GM23338 (cell line): ENCODE measurements at regions not wholly inside any gene's neighbourhood (a gene's known extent, or its start where the extent isn't known, plus 50 kb on each side); places are given as distances from the start of the nearest gene placed in this dataset.

ENCODE experiments used
- ATAC-seq: fragments of 200-7000 bp; cut with Tn5 transposase; 3 replicates; pipeline ENCODE4 v1.9.1; 2020
- DNase-seq: peaks from one replicate; pipeline ENCODE4 v3.0.0-alpha.2; 2015; ENCODE audit warnings: low spot score
- H2AFZ ChIP-seq: fragments of 200-600 bp; sonication (generic); 2 replicates; pipeline ENCODE4 v1.8.0; 2016; ENCODE audit warnings: antibody characterized with exemption, mild to moderate bottlenecking, moderate library complexity
- H3F3A ChIP-seq: fragments of 200-600 bp; sonication (generic); replicated peaks from 2 replicates; pipeline ENCODE4 v1.8.0; 2017; ENCODE audit warnings: antibody characterized with exemption, mixed run types, low read depth
- H3K27ac ChIP-seq: fragments of 200-600 bp; sonication (generic); 2 replicates; pipeline ENCODE4 v1.6.1; 2016; ENCODE audit warnings: low read depth
- H3K27me3 ChIP-seq: fragments of 200-600 bp; sonication (generic); 2 replicates; pipeline ENCODE4 v1.8.0; 2016; ENCODE audit warnings: mild to moderate bottlenecking, mixed run types, moderate library complexity; ENCODE audit not compliant: insufficient read depth
- H3K36me3 ChIP-seq: fragments of 200-600 bp; sonication (generic); 2 replicates; pipeline ENCODE4 v1.8.0; 2016; ENCODE audit warnings: mild to moderate bottlenecking; ENCODE audit not compliant: insufficient read depth
- H3K4me1 ChIP-seq: fragments of 200-600 bp; sonication (generic); 2 replicates; pipeline ENCODE4 v1.8.0; 2016; ENCODE audit warnings: mild to moderate bottlenecking, moderate library complexity; ENCODE audit not compliant: insufficient read depth
- H3K4me2 ChIP-seq: fragments of 200-600 bp; sonication (generic); 2 replicates; pipeline ENCODE4 v1.7.1; 2017; ENCODE audit warnings: mixed run types
- H3K4me3 ChIP-seq: fragments of 200-600 bp; sonication (generic); 2 replicates; pipeline ENCODE4 v1.6.1; 2016; ENCODE audit warnings: mixed run types
- H3K79me2 ChIP-seq: fragments of 200-600 bp; sonication (generic); replicated peaks from 2 replicates; pipeline ENCODE4 v1.8.0; 2017; ENCODE audit warnings: mild to moderate bottlenecking; ENCODE audit not compliant: insufficient read depth
- H3K9me2 ChIP-seq: fragments of 200-600 bp; sonication (generic); 2 replicates; pipeline ENCODE4 v1.8.0; 2017; ENCODE audit not compliant: insufficient read depth
- H4K20me1 ChIP-seq: fragments of 200-600 bp; sonication (generic); replicated peaks from 2 replicates; pipeline ENCODE4 v1.8.0; 2017; ENCODE audit warnings: mild to moderate bottlenecking; ENCODE audit not compliant: insufficient read depth
- H3K27ac Mint-ChIP-seq: 2 replicates; pipeline ENCODE4 v1.8.0; 2020; ENCODE audit warnings: inconsistent platforms, mild to moderate bottlenecking, moderate library complexity, mixed read lengths
- H3K27me3 Mint-ChIP-seq: 3 replicates; pipeline ENCODE4 v1.8.0; 2022; ENCODE audit warnings: low read depth, mild to moderate bottlenecking, moderate library complexity, mixed read lengths, inconsistent platforms; ENCODE audit not compliant: insufficient read depth, poor library complexity
- H3K36me3 Mint-ChIP-seq: 3 replicates; pipeline ENCODE4 v1.8.0; 2021; ENCODE audit warnings: low read depth, mild to moderate bottlenecking, inconsistent platforms, moderate library complexity, mixed read lengths
- H3K4me1 Mint-ChIP-seq: 3 replicates; pipeline ENCODE4 v1.8.0; 2020; ENCODE audit warnings: mild to moderate bottlenecking, inconsistent platforms, mixed read lengths
- H3K4me3 Mint-ChIP-seq: 3 replicates; pipeline ENCODE4 v1.8.0; 2021; ENCODE audit warnings: moderate library complexity, mild to moderate bottlenecking, inconsistent platforms, mixed read lengths
- H3K9me3 Mint-ChIP-seq: 3 replicates; pipeline ENCODE4 v1.8.0; 2020; ENCODE audit warnings: moderate library complexity, mild to moderate bottlenecking, inconsistent platforms, mixed read lengths
- CREB1 ChIP-seq: fragments of 250-450 bp; sonication (Bioruptor Pico); IDR thresholded peaks from 2 replicates; pipeline ENCODE4 v1.5.0; 2020; ENCODE audit warnings: low read depth, mild to moderate bottlenecking, moderate library complexity
- CTCF ChIP-seq, 2 experiments: fragments of 200-600 bp in 1 of 2; sonication (generic) in 1 of 2; conservative IDR thresholded peaks; 2 replicates each; pipeline versions ENCODE4 v1.5.1 to v1.6.1; 2016 to 2017; ENCODE audit warnings: antibody characterized with exemption in 2 of 2, low read depth in 2 of 2, mild to moderate bottlenecking in 2 of 2, moderate library complexity in 1 of 2
- EZH2phosphoT487 ChIP-seq: fragments of 200-600 bp; sonication (generic); IDR thresholded peaks from one replicate; pipeline ENCODE4 v1.8.1; 2018; ENCODE audit warnings: antibody characterized with exemption; ENCODE audit not compliant: unreplicated experiment
- JUNB ChIP-seq: IDR thresholded peaks from one replicate; pipeline ENCODE4 v1.6.1; 2016; ENCODE audit warnings: antibody characterized with exemption; ENCODE audit not compliant: unreplicated experiment
- NANOG ChIP-seq: IDR thresholded peaks from 2 replicates; pipeline ENCODE4 v1.6.1; 2016; ENCODE audit warnings: antibody characterized with exemption, borderline replicate concordance
- POLR2AphosphoS5 ChIP-seq: IDR thresholded peaks from 2 replicates; pipeline ENCODE4 v1.6.1; 2016; ENCODE audit warnings: antibody characterized with exemption, low read depth
- REST ChIP-seq: IDR thresholded peaks from one replicate; pipeline ENCODE4 v1.6.1; 2018; ENCODE audit warnings: antibody characterized with exemption; ENCODE audit not compliant: unreplicated experiment
- STAT1 ChIP-seq: IDR thresholded peaks from one replicate; pipeline ENCODE4 v1.6.1; 2016; ENCODE audit warnings: antibody characterized with exemption; ENCODE audit not compliant: unreplicated experiment
- ZNF114 ChIP-seq: fragments of 250-450 bp; sonication (Bioruptor Pico); IDR thresholded peaks from 2 replicates; pipeline ENCODE4 v1.5.0; 2020; ENCODE audit warnings: mild to moderate bottlenecking, moderate library complexity
- ZNF331 ChIP-seq: fragments of 250-450 bp; sonication (Bioruptor Pico); IDR thresholded peaks from 2 replicates; pipeline ENCODE4 v1.5.0; 2020; ENCODE audit warnings: low read depth, mild to moderate bottlenecking, moderate library complexity
- ZNF462 ChIP-seq: fragments of 250-450 bp; sonication (Bioruptor Pico); IDR thresholded peaks from 2 replicates; pipeline ENCODE4 v1.5.0; 2020; ENCODE audit warnings: mild to moderate bottlenecking, moderate library complexity

GRCh38 chrX:13493659-13494058 is 75.7 kb upstream of the EGFL6 start (continued):
- no peak for TF ChIP-seq CTCF (conservative IDR thresholded peaks at IDR 0.05; ENCODE audit: low read depth in 2 of 2)
- TF ChIP-seq ZNF331 (CRISPR knock-in tag) = no peak
- no peak for TF ChIP-seq CREB1 (CRISPR knock-in tag)
- TF ChIP-seq JUNB = no peak
- no peak for TF ChIP-seq REST
- no peak for TF ChIP-seq POLR2AphosphoS5

- no peaks in the 10 kb centered on the region for H4K20me1 ChIP-seq
- no peak overlapping the region for H3K4me3 Mint-ChIP-seq
- no peak; the same call in 1 of the 3 replicates for ATAC-seq
- H2AFZ ChIP-seq = no peak overlapping the region
- no peak overlapping the region for H3K4me3 ChIP-seq
- H3K4me2 ChIP-seq = no peak overlapping the region
- H3K27ac Mint-ChIP-seq = no peak overlapping the region
- no peaks in the 10 kb centered on the region for H3K79me2 ChIP-seq
- peaks cover 4% of the 10 kb centered on the region for H3K27me3 Mint-ChIP-seq
- peaks cover 7% of the 10 kb centered on the region; the same call in 2 of the 3 replicates for H3K4me1 Mint-ChIP-seq
- H3K27me3 ChIP-seq = no peaks in the 10 kb centered on the region
- no peak overlapping the region for H3K27ac ChIP-seq
- no peaks in the 10 kb centered on the region for H3K9me2 ChIP-seq
- H3F3A ChIP-seq = no peaks in the 10 kb centered on the region
- H3K36me3 ChIP-seq = no peaks in the 10 kb centered on the region
- peak; percentile 2 for DNase-seq
- no peaks in the 10 kb centered on the region for H3K36me3 Mint-ChIP-seq
- H3K4me1 ChIP-seq = no peaks in the 10 kb centered on the region
- no peaks in the 10 kb centered on the region for H3K9me3 Mint-ChIP-seq
- TF ChIP-seq CTCF (conservative IDR thresholded peaks at IDR 0.05; ENCODE audit: low read depth in 2 of 2) (no peak), EZH2phosphoT487 (no peak), POLR2AphosphoS5 (no peak), JUNB (no peak), ZNF462 (CRISPR knock-in tag) (no peak), ZNF114 (CRISPR knock-in tag) (no peak), CREB1 (CRISPR knock-in tag) (no peak), STAT1 (no peak), NANOG (no peak)
These were observed 77.1 kb upstream of the EGFL6 start for GRCh38 chrX:13492286-13492685.
